ENCODE measurements at regions not wholly inside any gene's neighbourhood (a gene's known extent, or its start where the extent isn't known, plus 50 kb on each side); places are given as distances from the start of the nearest gene placed in this dataset.

DNA sequence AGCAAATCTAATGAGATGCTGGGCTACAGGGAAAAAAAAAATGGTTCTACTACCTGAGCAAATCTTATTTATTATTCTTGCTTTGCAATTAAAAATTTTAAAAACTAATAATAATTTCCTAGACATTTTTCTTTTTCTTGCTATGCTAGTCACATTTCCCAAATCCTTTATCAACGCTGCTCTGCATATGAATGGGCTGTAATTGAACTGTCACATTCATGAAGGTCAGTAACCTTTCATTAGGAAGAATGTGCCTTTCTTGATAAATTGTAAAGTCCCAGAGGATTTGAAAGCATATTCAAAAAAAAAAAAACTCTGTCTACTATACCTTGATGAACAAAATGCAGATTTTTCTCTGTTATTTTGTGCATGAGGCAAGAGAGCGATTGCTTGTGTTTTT lies 538.7 kb upstream of the ID4 start:
- TF ChIP-seq, protein P1, sequence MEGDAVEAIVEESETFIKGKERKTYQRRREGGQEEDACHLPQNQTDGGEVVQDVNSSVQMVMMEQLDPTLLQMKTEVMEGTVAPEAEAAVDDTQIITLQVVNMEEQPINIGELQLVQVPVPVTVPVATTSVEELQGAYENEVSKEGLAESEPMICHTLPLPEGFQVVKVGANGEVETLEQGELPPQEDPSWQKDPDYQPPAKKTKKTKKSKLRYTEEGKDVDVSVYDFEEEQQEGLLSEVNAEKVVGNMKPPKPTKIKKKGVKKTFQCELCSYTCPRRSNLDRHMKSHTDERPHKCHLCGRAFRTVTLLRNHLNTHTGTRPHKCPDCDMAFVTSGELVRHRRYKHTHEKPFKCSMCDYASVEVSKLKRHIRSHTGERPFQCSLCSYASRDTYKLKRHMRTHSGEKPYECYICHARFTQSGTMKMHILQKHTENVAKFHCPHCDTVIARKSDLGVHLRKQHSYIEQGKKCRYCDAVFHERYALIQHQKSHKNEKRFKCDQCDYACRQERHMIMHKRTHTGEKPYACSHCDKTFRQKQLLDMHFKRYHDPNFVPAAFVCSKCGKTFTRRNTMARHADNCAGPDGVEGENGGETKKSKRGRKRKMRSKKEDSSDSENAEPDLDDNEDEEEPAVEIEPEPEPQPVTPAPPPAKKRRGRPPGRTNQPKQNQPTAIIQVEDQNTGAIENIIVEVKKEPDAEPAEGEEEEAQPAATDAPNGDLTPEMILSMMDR (IDR thresholded peaks at IDR 0.05) = no peak
- TF ChIP-seq POLR2A (IDR thresholded peaks at IDR 0.05) (no peak), POLR2AphosphoS5 (IDR thresholded peaks at IDR 0.05) (no peak), EP300 (IDR thresholded peaks at IDR 0.05) (no peak)
